PC-3 (cell line): ENCODE measurements at regions not wholly inside any gene's neighbourhood (a gene's known extent, or its start where the extent isn't known, plus 50 kb on each side); places are given as distances from the start of the nearest gene placed in this dataset.

ENCODE experiments used
- ATAC-seq: fragments of 200-7000 bp; cut with Tn5 transposase; 2 replicates; pipeline ENCODE4 v1.9.1; 2020; ENCODE audit warnings: mild to moderate bottlenecking, moderate library complexity
- BruUV-seq: library from RNA; stranded (reverse); fragments of 400-500 nt; replicated peaks from 2 replicates; lab custom pipeline; 2021; lab: Mats Ljungman, UMichigan
- CTCF ChIA-PET: fragments of 300-600 bp; sonication (Branson Sonifier 250); formaldehyde crosslinking; loops from one replicate; lab custom pipeline; 2022; ENCODE audit warnings: antibody characterized with exemption; lab: Charles Lee
- POLR2A ChIA-PET: fragments of 300-600 bp; sonication (Branson Sonifier 250); formaldehyde crosslinking; loops from one replicate; lab custom pipeline; 2022; ENCODE audit warnings: antibody characterized with exemption; ENCODE audit not compliant: unreplicated experiment; lab: Charles Lee
- DNase-seq: peaks from one replicate; pipeline ENCODE4 v3.0.0-alpha.2; 2015
- H2AFZ ChIP-seq: fragments of 300-600 bp; sonication (generic); 2 replicates; pipeline ENCODE4 v1.6.0; 2016; ENCODE audit warnings: antibody characterized with exemption, low read length
- H3F3A ChIP-seq: fragments of 300-600 bp; sonication (generic); one replicate; pipeline ENCODE4 v1.6.0; 2017; ENCODE audit warnings: antibody characterized with exemption, low read length, control low read depth, mild to moderate bottlenecking; ENCODE audit not compliant: unreplicated experiment
- H3K27ac ChIP-seq: fragments of 300-600 bp; sonication (generic); 2 replicates; pipeline ENCODE4 v1.5.1; 2016; ENCODE audit warnings: mild to moderate bottlenecking, low read length
- H3K27me3 ChIP-seq: fragments of 300-600 bp; sonication (generic); 2 replicates; pipeline ENCODE4 v1.6.1; 2016; ENCODE audit warnings: low read length, mixed read lengths
- H3K36me3 ChIP-seq: fragments of 300-600 bp; sonication (generic); 2 replicates; pipeline ENCODE4 v1.6.1; 2016; ENCODE audit warnings: low read depth, mixed run types, low read length, mixed read lengths
- H3K4me1 ChIP-seq: fragments of 300-600 bp; sonication (generic); 2 replicates; pipeline ENCODE4 v1.5.1; 2016; ENCODE audit warnings: low read length; ENCODE audit not compliant: insufficient read depth
- H3K4me2 ChIP-seq: fragments of 300-600 bp; sonication (generic); 2 replicates; pipeline ENCODE4 v1.6.0; 2016; ENCODE audit warnings: low read length
- H3K4me3 ChIP-seq: fragments of 300-600 bp; sonication (generic); 2 replicates; pipeline ENCODE4 v1.5.1; 2016; ENCODE audit warnings: mild to moderate bottlenecking, low read length, mixed read lengths
- H3K79me2 ChIP-seq: fragments of 300-600 bp; sonication (generic); 2 replicates; pipeline ENCODE4 v1.6.1; 2017; ENCODE audit warnings: low read length, mixed read lengths
- H3K9ac ChIP-seq: fragments of 300-600 bp; sonication (generic); 2 replicates; pipeline ENCODE4 v1.6.0; 2016; ENCODE audit warnings: mild to moderate bottlenecking, low read length
- H3K9me2 ChIP-seq: fragments of 300-600 bp; sonication (generic); replicated peaks from 2 replicates; pipeline ENCODE4 v1.6.1; 2016; ENCODE audit warnings: mixed run types, low read length, mixed read lengths
- H3K9me3 ChIP-seq: fragments of 300-600 bp; sonication (generic); 2 replicates; pipeline ENCODE4 v1.6.1; 2016; ENCODE audit warnings: low read length, mixed read lengths
- H4K20me1 ChIP-seq: fragments of 300-600 bp; sonication (generic); 2 replicates; pipeline ENCODE4 v1.6.1; 2016; ENCODE audit warnings: low read length, mixed read lengths
- CTCF ChIP-seq: fragments of 300-600 bp; sonication (generic); conservative IDR thresholded peaks from 2 replicates; pipeline ENCODE4 v1.5.1; 2017; ENCODE audit warnings: antibody characterized with exemption, low read depth, mild to moderate bottlenecking, low read length
- EZH2 ChIP-seq: fragments of 300-600 bp; sonication (generic); IDR thresholded peaks from one replicate; pipeline ENCODE4 v1.6.1; 2017; ENCODE audit warnings: antibody characterized with exemption, mild to moderate bottlenecking, low read length; ENCODE audit not compliant: unreplicated experiment
- EZH2phosphoT487 ChIP-seq: fragments of 300-600 bp; sonication (generic); IDR thresholded peaks from 2 replicates; pipeline ENCODE4 v1.6.1; 2018; ENCODE audit warnings: mild to moderate bottlenecking, antibody characterized with exemption, low read length, borderline replicate concordance
- intact Hi-C: fragments of 100-400 bp; cut with micrococcal nuclease; formaldehyde crosslinking; loops from 2 replicates; pipeline ENCODE4 v1.9.0; 2023

- Histone ChIP-seq H3K9me2 (no peaks in the 10 kb centered on the region), H3K4me1 (peaks cover 27% of the 10 kb centered on the region; the same call in 1 of the 2 replicates), H3F3A (no peaks in the 10 kb centered on the region), H3K79me2 (no peaks in the 10 kb centered on the region), H3K27me3 (no peaks in the 10 kb centered on the region), H3K9ac (no peak overlapping the region), H3K36me3 (no peaks in the 10 kb centered on the region), H4K20me1 (no peaks in the 10 kb centered on the region), H3K9me3 (no peaks in the 10 kb centered on the region), H3K4me2 (no peak overlapping the region), H2AFZ (no peak overlapping the region), H3K27ac (no peak overlapping the region), H3K4me3 (no peak overlapping the region)
- intact Hi-C loops, result no loop called here
- TF ChIP-seq EZH2 (no peak), EZH2phosphoT487 (no peak), CTCF (no peak)
- no peak for DNase-seq
- ChIA-PET CTCF (no interaction called here), POLR2A (no interaction called here)
- BruUV-seq, result no TSS peak
- no peak for ATAC-seq
Observed at GRCh38 chr18:55841314-55841713, 253.3 kb upstream of the TCF4 start.

GRCh38 chr18:55840601-55841170, 252.7 kb upstream of the TCF4 start:
- BruUV-seq, result no TSS peak

More at GRCh38 chr18:55840601-55841170, 252.7 kb upstream of the TCF4 start:
- DNase-seq (no peak), ATAC-seq (no peak)
- no peaks in the 10 kb centered on the region for H3K9me2 ChIP-seq
- no peak overlapping the region for H3K4me3 ChIP-seq
- H3K36me3 ChIP-seq, result no peaks in the 10 kb centered on the region
- no peak for TF ChIP-seq CTCF
- no peak for TF ChIP-seq EZH2phosphoT487
- TF ChIP-seq EZH2, result no peak
- no peaks in the 10 kb centered on the region for H3F3A ChIP-seq
- peaks cover 27% of the 10 kb centered on the region; the same call in 1 of the 2 replicates for H3K4me1 ChIP-seq
- no peak overlapping the region for H2AFZ ChIP-seq
- H3K4me2 ChIP-seq, result no peak overlapping the region
- no peaks in the 10 kb centered on the region for H4K20me1 ChIP-seq
- CTCF ChIA-PET, result no interaction called here
- intact Hi-C loops, result no loop called here
- no peaks in the 10 kb centered on the region for H3K9me3 ChIP-seq
- H3K27me3 ChIP-seq, result no peaks in the 10 kb centered on the region
- POLR2A ChIA-PET, result no interaction called here
- H3K79me2 ChIP-seq, result no peaks in the 10 kb centered on the region
- H3K27ac ChIP-seq, result no peak overlapping the region
- no peak overlapping the region for H3K9ac ChIP-seq
